ENCODE measurements at regions not wholly inside any gene's neighbourhood (a gene's known extent, or its start where the extent isn't known, plus 50 kb on each side); places are given as distances from the start of the nearest gene placed in this dataset.

DNA sequence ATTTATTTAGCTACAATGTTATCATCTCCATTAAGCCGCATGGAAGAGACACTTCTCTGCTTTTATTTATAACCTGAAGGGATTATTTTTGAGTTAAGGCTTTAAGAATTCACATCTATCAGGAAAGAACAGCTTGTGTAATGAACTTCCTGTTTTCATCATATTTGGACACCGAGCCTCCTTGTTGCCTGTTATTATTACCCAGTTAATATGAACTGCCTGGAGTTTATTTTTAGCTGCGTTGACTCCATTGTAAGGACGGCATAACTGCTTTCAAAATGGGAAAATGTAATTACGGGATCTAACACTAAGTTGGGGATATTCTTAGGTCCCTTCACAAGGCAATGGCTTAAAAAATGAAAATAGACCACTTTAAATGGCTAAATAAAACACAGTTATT is 89.0 kb upstream of the NR4A3 start:
- Histone ChIP-seq H3K9ac (peak overlapping the region in 2 of 11 experiments; percentile 4 to 14; a peak in 2 of 22 replicates), H3K36me3 (no peaks in the 10 kb centered on the region), H3K4me2 (peak overlapping the region; percentile 18 to 72 (median 46); a peak in 21 of 22 replicates), H3K27me3 (no peaks in the 10 kb centered on the region), H3K27ac (peak overlapping the region in 10 of 11 experiments; percentile 29 to 73 (median 53); a peak in 16 of 22 replicates), H4K20me1 (no peaks in the 10 kb centered on the region), H3K4me3 (no peak overlapping the region), H3K9me3 (replicated peaks in 1 of 11) (no peaks in the 10 kb centered on the region), H3K4me1 (peaks cover 6 to 21% (median 17%) of the 10 kb centered on the region in 10 experiments; a peak in 18 of 20 replicates)
- no peak for TF ChIP-seq Cebpa-rat (IDR thresholded peaks at IDR 0.05)

DNA sequence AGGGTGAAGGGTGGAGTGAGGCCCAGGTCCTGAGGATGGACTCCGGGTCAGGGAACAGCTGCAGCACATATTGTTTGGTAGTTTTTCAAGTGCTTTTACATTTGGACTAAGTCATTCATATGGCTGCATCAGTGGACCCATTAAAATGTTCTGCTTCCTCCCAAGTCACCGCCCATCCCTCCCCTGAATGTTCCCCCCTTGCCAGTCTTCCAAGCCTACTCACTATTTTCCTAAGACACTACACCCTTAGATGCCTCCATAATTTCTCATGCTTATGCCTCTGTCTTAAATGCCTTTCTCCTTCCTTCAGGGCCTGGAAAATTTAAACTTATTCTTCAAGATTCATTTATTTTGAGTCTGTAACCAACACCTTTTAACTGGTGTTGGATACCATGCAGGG is 86.6 kb upstream of the NR4A3 start:
- no peak overlapping the region for H3K4me2 ChIP-seq
- H3K4me1 ChIP-seq, result peaks cover 6 to 21% (median 17%) of the 10 kb centered on the region in 10 experiments; a peak in 18 of 20 replicates
- no peak overlapping the region for H3K4me3 ChIP-seq
- H3K9ac ChIP-seq, result no peak overlapping the region
- TF ChIP-seq Cebpa-rat (IDR thresholded peaks at IDR 0.05), result no peak
- no peaks in the 10 kb centered on the region for H3K36me3 ChIP-seq
- no peaks in the 10 kb centered on the region for H3K27me3 ChIP-seq
- H4K20me1 ChIP-seq, result no peaks in the 10 kb centered on the region
- no peaks in the 10 kb centered on the region for H3K9me3 ChIP-seq (replicated peaks in 1 of 11)
- no peak overlapping the region for H3K27ac ChIP-seq

- Histone ChIP-seq H3K4me2 (no peak overlapping the region), H3K27ac (no peak overlapping the region), H3K9me3 (replicated peaks in 1 of 11) (no peaks in the 10 kb centered on the region), H3K9ac (no peak overlapping the region), H4K20me1 (no peaks in the 10 kb centered on the region), H3K27me3 (no peaks in the 10 kb centered on the region), H3K36me3 (no peaks in the 10 kb centered on the region), H3K4me1 (peaks cover 6 to 21% (median 17%) of the 10 kb centered on the region in 10 experiments; a peak in 18 of 20 replicates), H3K4me3 (no peak overlapping the region)
- TF ChIP-seq Cebpa-rat (IDR thresholded peaks at IDR 0.05), result no peak
Measured at GRCh38 chr9:99736291-99736690, 85.4 kb upstream of the NR4A3 start.

DNA sequence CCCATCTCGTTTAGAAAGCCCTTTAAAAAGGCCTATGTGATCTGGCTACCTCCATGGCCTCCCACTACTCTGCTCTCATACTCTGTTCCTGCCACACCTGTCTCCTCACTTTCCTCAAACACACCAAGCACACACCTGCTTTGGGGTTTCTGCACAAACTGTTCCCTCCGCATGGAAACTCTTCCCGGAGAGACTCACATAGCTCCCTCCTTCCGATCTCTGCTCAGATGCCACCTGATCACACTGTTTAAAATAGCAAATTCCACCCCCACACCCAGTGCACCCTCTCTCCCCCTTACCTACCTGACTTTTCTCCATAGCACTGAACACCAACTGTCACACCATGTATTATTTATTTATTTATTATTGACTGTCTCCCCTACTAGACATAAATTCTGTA is 84.0 kb upstream of the NR4A3 start:
- H3K36me3 ChIP-seq, result no peaks in the 10 kb centered on the region
- H3K4me2 ChIP-seq, result no peak overlapping the region
- peaks cover 1 to 10% (median 8%) of the 10 kb centered on the region in 10 experiments; a peak in 18 of 20 replicates for H3K4me1 ChIP-seq
- TF ChIP-seq Cebpa-rat (IDR thresholded peaks at IDR 0.05), result no peak
- no peak overlapping the region for H3K27ac ChIP-seq
- H3K4me3 ChIP-seq, result no peak overlapping the region
- H3K27me3 ChIP-seq, result no peaks in the 10 kb centered on the region
- H4K20me1 ChIP-seq, result no peaks in the 10 kb centered on the region
- no peaks in the 10 kb centered on the region for H3K9me3 ChIP-seq (replicated peaks in 1 of 11)
- no peak overlapping the region for H3K9ac ChIP-seq

GRCh38 chr9:99743006-99743405 is 78.7 kb upstream of the NR4A3 start:
- H3K4me2 ChIP-seq, result no peak overlapping the region
- H3K9ac ChIP-seq, result no peak overlapping the region
- H3K4me3 ChIP-seq, result no peak overlapping the region
- no peaks in the 10 kb centered on the region for H4K20me1 ChIP-seq
- peaks cover 0 to 22% (median 0%) of the 10 kb centered on the region in 10 experiments; a peak in 8 of 20 replicates for H3K4me1 ChIP-seq
- H3K36me3 ChIP-seq, result no peaks in the 10 kb centered on the region
- H3K27me3 ChIP-seq, result no peaks in the 10 kb centered on the region
- H3K27ac ChIP-seq, result no peak overlapping the region
- TF ChIP-seq Cebpa-rat (IDR thresholded peaks at IDR 0.05), result no peak
- no peaks in the 10 kb centered on the region for H3K9me3 ChIP-seq (replicated peaks in 1 of 11)

DNA sequence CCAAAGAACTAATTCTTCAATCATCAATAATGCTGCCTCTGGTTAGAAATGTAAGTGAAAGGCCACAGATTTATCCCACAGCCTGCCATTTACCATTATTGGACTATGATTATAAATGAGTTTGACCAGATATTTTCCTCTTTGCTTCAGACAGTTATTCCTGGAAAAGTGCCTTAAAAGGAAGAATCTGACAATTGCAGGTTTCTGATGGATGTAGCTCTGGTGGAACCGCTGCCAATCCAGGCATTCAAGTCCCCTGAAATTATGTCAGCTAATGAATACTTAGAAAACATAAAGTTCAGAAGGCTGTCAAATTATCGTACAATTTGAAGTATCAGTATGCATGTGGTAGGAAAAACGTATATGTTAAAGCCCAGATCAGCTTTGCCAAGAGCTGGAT is 78.2 kb upstream of the NR4A3 start:
- no peaks in the 10 kb centered on the region for H3K27me3 ChIP-seq
- no peaks in the 10 kb centered on the region for H4K20me1 ChIP-seq
- no peak overlapping the region for H3K27ac ChIP-seq
- H3K36me3 ChIP-seq, result no peaks in the 10 kb centered on the region
- H3K4me1 ChIP-seq, result peaks cover 0 to 27% (median 0%) of the 10 kb centered on the region in 10 experiments; a peak in 9 of 20 replicates
- H3K9me3 ChIP-seq (replicated peaks in 1 of 11), result no peaks in the 10 kb centered on the region
- no peak overlapping the region for H3K9ac ChIP-seq
- no peak for TF ChIP-seq Cebpa-rat (IDR thresholded peaks at IDR 0.05)
- no peak overlapping the region for H3K4me3 ChIP-seq
- no peak overlapping the region for H3K4me2 ChIP-seq

DNA sequence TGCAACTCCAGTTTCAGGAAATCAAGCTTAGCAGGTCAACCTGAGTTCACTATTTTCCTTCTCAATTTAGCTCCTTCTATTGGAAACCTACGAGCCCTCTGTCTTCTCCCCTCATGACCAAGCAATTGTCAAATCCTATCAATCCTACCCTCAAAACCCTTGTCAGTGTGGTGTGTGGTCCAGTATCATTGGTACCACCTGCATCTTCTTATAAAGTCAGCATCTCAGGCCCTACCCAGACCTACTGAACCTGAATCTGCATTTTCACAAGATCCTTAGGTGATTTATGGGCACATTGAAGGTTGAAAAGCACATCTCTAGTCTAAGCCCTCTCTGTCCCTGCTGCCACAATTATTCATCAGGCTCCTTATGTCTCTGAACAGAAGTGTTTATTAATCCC is 77.6 kb upstream of the NR4A3 start:
- no peaks in the 10 kb centered on the region for H3K36me3 ChIP-seq
- H3K9ac ChIP-seq, result no peak overlapping the region
- no peaks in the 10 kb centered on the region for H4K20me1 ChIP-seq
- no peak overlapping the region for H3K4me2 ChIP-seq
- H3K4me1 ChIP-seq, result peaks cover 0 to 34% (median 0%) of the 10 kb centered on the region in 10 experiments; a peak in 9 of 20 replicates
- TF ChIP-seq Cebpa-rat (IDR thresholded peaks at IDR 0.05), result no peak
- no peak overlapping the region for H3K4me3 ChIP-seq
- H3K27me3 ChIP-seq, result no peaks in the 10 kb centered on the region
- no peaks in the 10 kb centered on the region for H3K9me3 ChIP-seq (replicated peaks in 1 of 11)
- H3K27ac ChIP-seq, result no peak overlapping the region

DNA sequence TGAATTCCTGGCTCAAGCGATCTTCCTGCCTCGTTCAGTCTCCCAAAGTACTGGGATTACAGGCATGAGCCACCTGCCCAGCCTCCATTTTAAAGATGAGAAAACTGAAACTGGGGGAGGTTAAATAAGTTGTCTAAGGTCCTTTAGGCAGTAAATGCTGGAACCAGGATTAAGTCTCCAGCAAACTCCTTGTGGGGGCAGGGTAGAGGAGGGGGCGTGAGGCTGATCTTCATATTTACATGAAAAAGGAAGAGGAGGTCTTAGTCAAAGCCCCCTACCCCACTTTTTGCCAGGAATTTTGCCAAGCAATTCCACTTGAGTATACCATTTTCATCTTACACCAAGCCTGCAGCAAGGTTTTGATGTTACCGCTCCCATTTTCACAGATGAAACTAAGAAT is 76.6 kb upstream of the NR4A3 start:
- Histone ChIP-seq H3K4me2 (no peak overlapping the region), H3K4me3 (no peak overlapping the region), H3K9ac (no peak overlapping the region), H3K27ac (no peak overlapping the region), H3K4me1 (peaks cover 0 to 37% (median 0%) of the 10 kb centered on the region in 10 experiments; a peak in 9 of 20 replicates), H3K9me3 (replicated peaks in 1 of 11) (no peaks in the 10 kb centered on the region), H3K36me3 (no peaks in the 10 kb centered on the region), H3K27me3 (no peaks in the 10 kb centered on the region), H4K20me1 (no peaks in the 10 kb centered on the region)
- no peak for TF ChIP-seq Cebpa-rat (IDR thresholded peaks at IDR 0.05)

- Histone ChIP-seq H3K4me1 (peaks cover 0 to 37% (median 0%) of the 10 kb centered on the region in 10 experiments; a peak in 9 of 20 replicates), H3K4me3 (no peak overlapping the region), H3K27me3 (no peaks in the 10 kb centered on the region), H3K9ac (no peak overlapping the region), H3K9me3 (replicated peaks in 1 of 11) (no peaks in the 10 kb centered on the region), H3K36me3 (no peaks in the 10 kb centered on the region), H4K20me1 (no peaks in the 10 kb centered on the region), H3K4me2 (peak overlapping the region in 4 of 11 experiments; percentile 15 to 75 (median 40); a peak in 5 of 22 replicates), H3K27ac (0 out of 22 replicates have a peak overlapping the region, but pooled peaks of 1 of the 11 experiments have one; percentile 22)
- no peak for TF ChIP-seq Cebpa-rat (IDR thresholded peaks at IDR 0.05)
Measured at GRCh38 chr9:99746406-99746805, 75.3 kb upstream of the NR4A3 start.

GRCh38 chr9:99748266-99748665 is 73.4 kb upstream of the NR4A3 start:
- no peak for TF ChIP-seq Cebpa-rat (IDR thresholded peaks at IDR 0.05)
- Histone ChIP-seq H3K4me3 (no peak overlapping the region), H4K20me1 (no peaks in the 10 kb centered on the region), H3K4me1 (peaks cover 0 to 37% (median 0%) of the 10 kb centered on the region in 10 experiments; a peak in 9 of 20 replicates), H3K27me3 (no peaks in the 10 kb centered on the region), H3K9me3 (replicated peaks in 1 of 11) (no peaks in the 10 kb centered on the region), H3K4me2 (peak overlapping the region in 5 of 11 experiments; percentile 19 to 75 (median 42); a peak in 8 of 22 replicates), H3K9ac (no peak overlapping the region), H3K27ac (peak overlapping the region in 5 of 11 experiments; percentile 1 to 62 (median 59); a peak in 7 of 22 replicates), H3K36me3 (no peaks in the 10 kb centered on the region)
